GM23248 (cell line): ENCODE measurements at regions not wholly inside any gene's neighbourhood (a gene's known extent, or its start where the extent isn't known, plus 50 kb on each side); places are given as distances from the start of the nearest gene placed in this dataset.
A peak's percentile ranks its signal among the peaks of the same experiment; 100 is the strongest.

Source experiments
- DNase-seq: peaks from one replicate; pipeline ENCODE4 v3.0.0-alpha.2; 2015
- H2AFZ ChIP-seq: fragments of 200-600 bp; sonication (generic); 2 replicates; pipeline ENCODE4 v1.6.1; 2016; ENCODE audit warnings: antibody characterized with exemption
- H3F3A ChIP-seq: fragments of 200-600 bp; sonication (generic); 2 replicates; pipeline ENCODE4 v1.6.1; 2016; ENCODE audit warnings: mild to moderate bottlenecking, antibody characterized with exemption, mixed run types; ENCODE audit not compliant: insufficient read depth
- H3K27ac ChIP-seq: fragments of 200-600 bp; sonication (generic); 2 replicates; pipeline ENCODE4 v1.5.1; 2016; ENCODE audit warnings: mild to moderate bottlenecking
- H3K27me3 ChIP-seq: fragments of 200-600 bp; sonication (generic); replicated peaks from 2 replicates; pipeline ENCODE4 v1.6.1; 2016; ENCODE audit warnings: mild to moderate bottlenecking; ENCODE audit not compliant: insufficient read depth
- H3K36me3 ChIP-seq: fragments of 200-600 bp; sonication (generic); 2 replicates; pipeline ENCODE4 v1.6.1; 2016; ENCODE audit warnings: low read depth, mild to moderate bottlenecking
- H3K4me1 ChIP-seq: fragments of 200-600 bp; sonication (generic); 2 replicates; pipeline ENCODE4 v1.6.1; 2016; ENCODE audit warnings: mild to moderate bottlenecking; ENCODE audit not compliant: insufficient read depth
- H3K4me2 ChIP-seq: fragments of 200-600 bp; sonication (generic); one replicate; pipeline ENCODE4 v1.6.1; 2016; ENCODE audit warnings: mild to moderate bottlenecking; ENCODE audit not compliant: unreplicated experiment
- H3K4me3 ChIP-seq: fragments of 200-600 bp; sonication (generic); 2 replicates; pipeline ENCODE4 v1.5.1; 2016; ENCODE audit warnings: mild to moderate bottlenecking
- H3K79me2 ChIP-seq: fragments of 200-600 bp; sonication (generic); 2 replicates; pipeline ENCODE4 v1.6.1; 2016; ENCODE audit warnings: mild to moderate bottlenecking; ENCODE audit not compliant: insufficient read depth
- H3K9ac ChIP-seq: fragments of 200-600 bp; sonication (generic); 2 replicates; pipeline ENCODE4 v1.6.1; 2016; ENCODE audit warnings: mild to moderate bottlenecking
- H3K9me2 ChIP-seq: fragments of 200-600 bp; sonication (generic); 2 replicates; pipeline ENCODE4 v1.6.1; 2016; ENCODE audit warnings: mixed run types, mild to moderate bottlenecking, moderate library complexity; ENCODE audit not compliant: insufficient read depth
- H3K9me3 ChIP-seq: fragments of 200-600 bp; sonication (generic); one replicate; pipeline ENCODE4 v1.6.1; 2017; ENCODE audit warnings: low read depth
- H4K20me1 ChIP-seq: fragments of 200-600 bp; sonication (generic); 2 replicates; pipeline ENCODE4 v1.6.0; 2016; ENCODE audit not compliant: insufficient read depth
- EZH2 ChIP-seq: fragments of 200-600 bp; sonication (generic); IDR thresholded peaks from 2 replicates; pipeline ENCODE4 v1.6.1; 2018; ENCODE audit warnings: antibody characterized with exemption, mild to moderate bottlenecking; ENCODE audit not compliant: insufficient read depth, poor library complexity, severe bottlenecking
- EZH2phosphoT487 ChIP-seq: fragments of 200-600 bp; sonication (generic); IDR thresholded peaks from 2 replicates; pipeline ENCODE4 v1.6.1; 2018; ENCODE audit warnings: antibody characterized with exemption, moderate library complexity, mild to moderate bottlenecking, low read depth; ENCODE audit not compliant: insufficient read depth
- WGBS, 2 experiments: methylation state at CpG; one replicate each; pipeline ENCODE4 v1.1.6; 2015 to 2017; ENCODE audit warnings: low lambda C conversion rate in 2 of 2, low coverage in 1 of 2; ENCODE audit errors: missing lambda C conversion rate in 2 of 2; 5-methylcytosine and 5-hydroxymethylcytosine counted together
- in situ Hi-C: fragments of 300-500 bp; cut with MboI; formaldehyde crosslinking; loops from 2 replicates; pipeline ENCODE4 v1.15.0; 2020

DNA sequence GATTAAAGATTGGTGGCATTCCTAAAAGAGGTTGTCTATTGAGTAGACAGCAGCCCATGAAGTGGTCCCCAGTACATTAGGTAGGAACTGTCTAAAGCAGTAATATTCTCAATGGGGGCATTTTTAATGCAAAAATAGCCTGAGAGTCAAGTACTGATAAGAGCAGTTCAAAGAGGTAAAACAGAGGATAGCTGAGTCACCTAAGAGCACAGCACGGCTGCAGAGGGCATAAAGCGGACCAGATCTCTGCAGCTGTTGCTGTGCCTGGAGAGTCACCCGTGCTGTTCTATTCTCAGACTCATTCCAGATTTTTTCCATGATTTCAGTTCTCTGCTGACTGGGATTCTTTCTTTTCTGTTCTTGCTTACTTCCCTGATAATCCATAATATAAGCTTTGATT lies 313.2 kb downstream of the OLFM3 start:
- Histone ChIP-seq H3K36me3 (no peaks in the 10 kb centered on the region), H3K9me3 (no peaks in the 10 kb centered on the region), H3K27me3 (no peaks in the 10 kb centered on the region), H4K20me1 (no peaks in the 10 kb centered on the region), H3K27ac (no peak overlapping the region), H3K4me3 (no peak overlapping the region), H3K9me2 (no peaks in the 10 kb centered on the region), H3K4me2 (no peak overlapping the region), H3K79me2 (no peaks in the 10 kb centered on the region), H3K4me1 (no peaks in the 10 kb centered on the region), H2AFZ (no peak overlapping the region), H3F3A (no peaks in the 10 kb centered on the region), H3K9ac (no peak overlapping the region)
- TF ChIP-seq EZH2phosphoT487 = no peak
- TF ChIP-seq EZH2 = no peak
- DNase-seq = no peak
- in situ Hi-C loops = no loop called here
- 3 to 4% methylated on average over 3 of the region's 3 CpGs for WGBS, 2 experiments

DNA sequence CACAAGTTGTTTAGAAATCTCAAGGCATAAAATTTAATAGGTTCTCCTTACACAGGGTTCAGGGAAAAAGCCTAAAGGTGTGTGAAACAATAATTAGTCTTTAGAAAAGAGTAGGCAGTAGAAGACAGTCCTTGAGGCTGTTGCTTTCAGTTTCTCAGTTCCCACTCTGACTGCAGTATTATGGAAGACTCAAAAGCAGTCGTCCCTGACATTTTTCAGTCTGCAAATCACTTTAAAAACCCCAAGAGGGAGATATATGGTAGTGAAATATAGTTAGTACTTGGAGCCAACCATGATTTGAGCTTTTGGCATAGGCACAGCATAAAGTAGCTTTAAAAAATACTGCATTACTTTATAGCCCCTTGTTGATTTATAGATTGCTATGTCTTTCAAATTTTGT lies 299.7 kb downstream of the OLFM3 start:
- Histone ChIP-seq H3K4me3 (no peak overlapping the region), H3K27ac (no peak overlapping the region), H3F3A (no peaks in the 10 kb centered on the region), H3K36me3 (no peaks in the 10 kb centered on the region), H3K79me2 (no peaks in the 10 kb centered on the region), H2AFZ (no peak overlapping the region), H3K4me2 (no peak overlapping the region), H3K4me1 (no peaks in the 10 kb centered on the region), H3K9me2 (no peaks in the 10 kb centered on the region), H4K20me1 (no peaks in the 10 kb centered on the region), H3K9me3 (no peaks in the 10 kb centered on the region), H3K27me3 (no peaks in the 10 kb centered on the region), H3K9ac (no peak overlapping the region)
- WGBS, 2 experiments = 0 to 4% methylated on average over 1 of the region's 1 CpG
- peak; percentile 0 for DNase-seq
- no peak for TF ChIP-seq EZH2
- TF ChIP-seq EZH2phosphoT487 = no peak
- in situ Hi-C loops = no loop called here

DNA sequence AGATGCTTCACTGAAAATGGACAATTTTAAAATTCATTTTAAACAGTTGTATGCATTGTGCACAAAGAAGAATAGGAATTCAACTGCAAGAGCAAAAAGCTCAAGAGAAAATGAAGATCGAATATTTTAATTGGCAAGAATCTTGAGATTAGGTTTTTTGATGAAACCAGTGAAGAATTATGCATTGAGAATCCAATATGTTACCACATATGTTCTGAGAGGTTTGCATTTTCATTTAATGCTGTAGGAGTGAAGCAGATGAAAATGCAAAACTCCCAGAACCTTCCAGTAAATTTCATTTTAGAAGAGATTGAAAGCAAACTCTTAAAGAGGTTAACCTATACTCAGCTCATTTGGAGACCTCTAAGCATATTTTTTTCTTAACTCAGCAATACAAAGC lies 298.0 kb downstream of the OLFM3 start:
- no peaks in the 10 kb centered on the region for H3K27me3 ChIP-seq
- no peak overlapping the region for H3K4me2 ChIP-seq
- H3K9ac ChIP-seq = no peak overlapping the region
- no peaks in the 10 kb centered on the region for H3K36me3 ChIP-seq
- no peak for TF ChIP-seq EZH2phosphoT487
- TF ChIP-seq EZH2 = no peak
- no peak overlapping the region for H3K4me3 ChIP-seq
- no peak for DNase-seq
- H4K20me1 ChIP-seq = no peaks in the 10 kb centered on the region
- H3K9me3 ChIP-seq = no peaks in the 10 kb centered on the region
- H2AFZ ChIP-seq = no peak overlapping the region
- 5 to 11% methylated on average over 1 of the region's 1 CpG for WGBS, 2 experiments
- no peaks in the 10 kb centered on the region for H3F3A ChIP-seq
- no peaks in the 10 kb centered on the region for H3K9me2 ChIP-seq
- in situ Hi-C loops = no loop called here
- no peaks in the 10 kb centered on the region for H3K4me1 ChIP-seq
- H3K79me2 ChIP-seq = no peaks in the 10 kb centered on the region
- H3K27ac ChIP-seq = no peak overlapping the region

DNA sequence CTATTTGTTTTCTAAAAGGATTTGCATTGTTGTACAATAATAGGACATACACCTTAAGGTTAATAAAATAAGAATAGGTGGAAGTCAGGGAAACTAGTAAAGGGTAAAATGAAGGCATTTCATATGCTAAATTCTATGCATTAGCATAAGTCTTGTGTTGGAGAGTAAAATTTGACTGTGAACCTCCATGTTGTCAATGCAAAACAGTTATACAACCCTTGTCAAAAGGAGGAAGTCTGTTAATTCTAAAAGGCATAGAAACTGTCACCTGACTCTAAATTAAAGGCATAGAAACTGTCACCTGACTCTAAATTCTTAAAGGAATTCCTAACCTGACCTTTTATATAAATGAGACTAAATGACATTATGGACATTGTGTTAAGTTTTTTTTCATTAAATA lies 291.8 kb downstream of the OLFM3 start:
- in situ Hi-C loops = no loop called here
- no peak for DNase-seq
- Histone ChIP-seq H2AFZ (no peak overlapping the region), H3K9me2 (no peaks in the 10 kb centered on the region), H3K79me2 (no peaks in the 10 kb centered on the region), H4K20me1 (no peaks in the 10 kb centered on the region), H3K4me3 (no peak overlapping the region), H3F3A (no peaks in the 10 kb centered on the region), H3K9me3 (no peaks in the 10 kb centered on the region), H3K27ac (no peak overlapping the region), H3K27me3 (no peaks in the 10 kb centered on the region), H3K4me1 (no peaks in the 10 kb centered on the region), H3K9ac (no peak overlapping the region), H3K36me3 (no peaks in the 10 kb centered on the region), H3K4me2 (no peak overlapping the region)
- no peak for TF ChIP-seq EZH2phosphoT487
- no peak for TF ChIP-seq EZH2

DNA sequence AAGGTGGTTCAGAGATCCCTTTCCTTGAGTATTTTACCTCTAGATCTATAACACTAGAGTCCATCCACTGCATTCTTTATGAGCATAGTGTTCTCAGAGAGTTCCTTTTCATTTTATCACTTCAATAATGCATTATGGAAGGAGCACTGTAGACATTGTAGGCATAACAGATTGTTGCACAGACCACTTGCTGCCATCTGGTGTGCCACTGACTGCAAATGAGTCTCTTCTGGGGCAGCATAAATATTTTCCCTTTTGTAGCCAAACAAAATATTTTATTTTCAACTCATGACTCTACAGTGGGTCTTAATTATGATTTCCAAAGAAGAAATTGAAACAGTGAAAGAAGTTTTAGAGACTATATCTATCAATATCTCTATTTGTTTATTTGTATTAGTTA lies 290.4 kb downstream of the OLFM3 start:
- Histone ChIP-seq H3K36me3 (no peaks in the 10 kb centered on the region), H3K27ac (no peak overlapping the region), H2AFZ (no peak overlapping the region), H3K4me1 (no peaks in the 10 kb centered on the region), H3K4me2 (no peak overlapping the region), H3K9me3 (no peaks in the 10 kb centered on the region), H4K20me1 (no peaks in the 10 kb centered on the region), H3K27me3 (no peaks in the 10 kb centered on the region), H3K79me2 (no peaks in the 10 kb centered on the region), H3K9ac (no peak overlapping the region), H3K9me2 (no peaks in the 10 kb centered on the region), H3F3A (no peaks in the 10 kb centered on the region), H3K4me3 (no peak overlapping the region)
- in situ Hi-C loops = no loop called here
- TF ChIP-seq EZH2phosphoT487 (no peak), EZH2 (no peak)
- DNase-seq = no peak
